NCI-H2081 treated with DMSO at 0.1 percent for 48 hours (cell line): ENCODE measurements at regions not wholly inside any gene's neighbourhood (a gene's known extent, or its start where the extent isn't known, plus 50 kb on each side); places are given as distances from the start of the nearest gene placed in this dataset.
"Not testable (repeated sequence)": the region's sequence is repeated elsewhere in the genome, so short reads cannot be mapped to it uniquely, and the experiment has no call there.

ENCODE experiments used
- DNase-seq: peaks from one replicate; lab custom pipeline; 2025; lab: John Stamatoyannopoulos, UW

DNA sequence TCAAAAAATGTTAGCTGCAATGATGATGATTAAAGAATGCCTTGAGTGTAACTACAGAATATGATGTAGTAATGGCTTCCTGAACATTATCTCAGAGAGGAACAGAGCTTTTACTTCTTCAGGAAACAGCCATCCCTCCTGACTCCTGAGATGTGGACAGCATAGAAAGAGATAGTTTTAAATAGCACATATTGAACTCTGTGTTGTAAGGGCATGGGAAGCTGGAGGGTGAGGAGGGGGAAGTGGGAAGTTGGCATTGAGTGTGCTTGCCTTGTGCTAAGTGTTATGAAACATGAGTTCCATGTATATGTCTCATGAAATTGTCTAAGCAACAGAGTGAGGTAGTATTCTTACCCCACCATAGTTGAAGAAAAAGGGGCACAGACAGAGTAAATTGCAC lies 161.5 kb upstream of the SLC28A3 start:
- DNase-seq, result no peak

DNA sequence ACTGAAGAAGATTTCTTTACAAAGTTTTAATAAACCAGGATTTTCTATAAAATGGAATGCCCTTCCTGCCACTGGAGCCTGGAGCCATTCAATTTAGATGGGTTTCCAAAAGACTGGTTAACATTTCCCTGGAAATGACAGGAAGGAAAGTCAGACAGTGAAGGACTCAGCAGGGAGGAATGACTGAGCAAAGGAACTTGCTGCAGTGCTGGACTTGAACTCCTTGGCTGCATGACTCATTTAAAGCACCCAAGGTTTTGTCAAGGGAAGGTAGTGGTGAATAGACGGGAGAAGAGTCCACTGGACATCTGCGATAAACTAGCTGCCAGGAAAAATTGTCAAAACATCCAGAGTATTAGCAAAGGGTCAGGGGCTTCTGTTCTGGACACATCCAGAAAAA lies 163.8 kb upstream of the SLC28A3 start:
- no peak for DNase-seq

DNA sequence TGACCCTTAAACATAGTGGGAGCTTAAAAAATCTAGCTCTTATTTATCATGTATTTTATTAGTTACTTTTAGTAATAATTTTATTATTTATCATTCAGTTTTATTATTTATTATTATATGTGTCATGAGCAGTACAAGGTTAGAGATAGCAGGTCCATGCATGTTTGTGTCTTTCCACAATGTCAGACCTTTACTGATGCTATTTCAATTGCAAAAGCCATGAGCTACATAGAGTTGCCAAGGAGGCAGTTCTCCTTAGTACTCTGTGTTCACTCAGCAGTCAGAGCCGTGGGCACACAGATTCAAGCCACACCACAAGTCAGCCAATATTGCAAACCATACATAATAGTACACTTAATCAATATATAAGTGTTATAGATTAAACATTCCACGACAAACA lies 157.9 kb upstream of the NTRK2 start:
- no peak for DNase-seq

DNA sequence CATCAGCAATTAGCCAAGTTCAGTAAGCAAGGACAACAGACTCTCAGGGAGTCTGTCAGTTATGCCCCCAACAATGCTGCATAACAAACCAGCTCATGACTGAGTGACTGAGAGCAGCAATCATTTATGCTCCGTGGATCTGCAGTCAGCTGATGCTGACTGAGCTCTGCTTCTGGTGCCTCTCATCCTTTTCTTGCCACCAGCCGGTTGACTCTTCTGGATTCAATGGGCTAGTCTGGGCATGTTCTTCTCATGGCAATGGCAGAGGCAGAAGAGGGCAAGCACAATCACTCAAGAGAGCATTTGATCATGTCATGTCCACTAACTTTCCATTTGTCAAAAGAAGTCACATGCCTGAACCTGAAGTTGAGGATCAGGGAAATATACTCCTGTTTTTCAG lies 157.0 kb upstream of the NTRK2 start:
- no peak for DNase-seq

DNA sequence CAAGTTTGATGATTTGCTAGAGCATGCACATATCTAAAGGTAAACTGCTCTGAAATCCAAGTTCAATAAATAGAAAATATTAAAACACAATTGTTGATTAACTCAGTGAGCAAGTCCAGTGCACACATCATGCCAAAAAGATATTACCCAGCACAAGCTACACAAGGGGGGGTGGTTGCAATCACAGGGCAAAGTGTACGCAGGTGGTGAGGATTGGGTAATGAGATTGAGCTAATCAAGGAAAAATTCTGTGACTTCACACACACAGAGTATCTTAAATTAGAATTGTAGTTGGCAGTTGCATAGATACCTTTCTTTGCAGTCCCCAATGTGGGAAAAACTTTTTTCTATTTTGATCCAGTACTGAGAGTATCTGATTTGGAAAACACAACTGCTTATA lies 156.1 kb upstream of the NTRK2 start:
- DNase-seq, result no peak

DNA sequence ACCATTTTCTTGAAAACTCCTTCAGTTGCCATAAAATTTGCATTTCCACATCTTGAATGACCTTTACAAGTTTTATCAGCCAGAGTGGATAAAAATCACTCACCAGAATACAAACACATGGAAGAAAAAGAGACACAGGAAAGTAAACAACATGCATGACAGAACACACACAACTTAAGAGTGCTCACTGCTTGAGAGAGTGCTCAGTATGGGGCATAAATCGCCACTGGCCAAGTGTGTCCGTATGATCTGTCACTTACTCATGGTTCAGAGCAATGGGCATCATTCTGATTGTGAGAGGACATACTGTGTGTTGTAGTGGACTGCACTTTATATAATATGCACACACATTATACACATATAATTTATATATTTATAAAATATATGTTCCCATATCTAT lies 155.6 kb upstream of the NTRK2 start:
- DNase-seq, result no peak

DNA sequence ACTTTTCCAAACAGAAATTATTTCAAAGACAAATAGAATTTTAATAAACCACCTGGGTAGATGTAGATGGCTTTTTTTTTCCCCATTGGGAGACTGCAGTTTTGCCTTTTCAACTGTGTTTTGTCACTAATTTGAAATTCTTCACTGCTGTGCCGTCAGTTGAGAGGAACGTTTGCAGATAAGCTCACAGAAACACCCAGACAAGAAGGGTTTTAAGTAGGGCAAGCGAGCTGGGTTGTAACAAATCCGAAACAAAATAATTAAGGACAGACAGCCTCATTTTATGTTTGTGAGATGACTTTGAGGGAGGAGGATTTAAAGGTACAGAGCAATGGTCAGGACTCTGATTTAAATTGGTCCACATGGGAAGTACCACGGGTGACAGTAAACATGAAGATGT lies 155.1 kb upstream of the NTRK2 start:
- DNase-seq, result no peak

DNA sequence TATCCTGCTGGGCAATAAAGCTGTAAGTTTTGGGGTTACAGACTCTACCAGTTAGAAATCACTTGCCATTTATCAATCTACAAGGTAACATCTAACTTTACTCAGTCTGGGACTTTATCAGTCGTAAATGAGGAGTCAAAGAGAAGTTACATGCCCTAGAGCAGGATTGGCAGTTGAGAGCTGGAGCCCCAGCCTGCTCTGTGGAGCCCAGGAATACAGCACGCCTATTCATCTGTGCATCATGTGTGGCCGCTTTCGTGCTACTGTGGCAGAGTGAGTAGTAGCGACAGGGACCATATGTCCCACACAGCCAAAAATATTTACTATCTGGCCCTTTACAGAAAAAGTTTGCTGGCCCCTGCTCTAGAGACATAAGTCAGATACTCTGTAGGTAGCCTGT lies 152.5 kb upstream of the NTRK2 start:
- DNase-seq, result no peak

DNA sequence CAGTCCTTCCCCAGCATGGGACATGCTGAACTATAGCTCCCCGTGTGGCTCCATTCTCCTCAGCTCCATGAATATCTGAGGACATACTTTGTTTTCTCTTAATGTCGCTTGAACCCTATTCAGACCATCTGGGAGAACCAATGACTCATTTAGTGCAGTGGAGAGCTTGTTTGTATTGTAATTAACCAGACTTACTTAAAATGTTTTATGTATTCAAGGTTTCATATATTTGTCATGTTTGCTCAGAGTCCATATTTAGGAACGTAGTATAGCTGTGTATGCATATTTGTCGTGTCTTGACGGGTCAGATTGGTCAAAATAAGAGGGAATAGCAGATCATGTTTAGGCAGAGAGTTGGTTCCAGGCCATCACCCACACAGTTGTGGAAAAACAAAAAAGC lies 150.1 kb upstream of the NTRK2 start:
- no peak for DNase-seq

DNA sequence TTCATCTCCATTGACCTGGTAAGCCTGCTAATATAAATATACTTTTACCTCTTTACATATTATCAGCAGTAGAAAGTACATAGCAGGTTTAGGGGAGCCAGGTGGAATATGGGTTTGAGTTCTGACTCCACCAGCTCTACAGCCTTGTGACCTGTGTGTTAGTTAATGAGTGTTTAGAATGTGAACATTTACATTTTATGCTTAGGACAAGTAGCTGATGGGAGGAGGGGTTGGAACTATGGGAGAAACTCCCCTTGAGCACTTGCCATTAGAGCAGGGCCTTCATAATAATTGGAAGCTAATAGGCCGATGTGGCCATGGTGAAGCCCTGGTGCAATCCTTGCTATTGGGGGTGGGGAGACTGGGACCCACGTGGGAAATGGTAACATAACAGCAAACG lies 148.3 kb upstream of the NTRK2 start:
- DNase-seq, result no peak

DNA sequence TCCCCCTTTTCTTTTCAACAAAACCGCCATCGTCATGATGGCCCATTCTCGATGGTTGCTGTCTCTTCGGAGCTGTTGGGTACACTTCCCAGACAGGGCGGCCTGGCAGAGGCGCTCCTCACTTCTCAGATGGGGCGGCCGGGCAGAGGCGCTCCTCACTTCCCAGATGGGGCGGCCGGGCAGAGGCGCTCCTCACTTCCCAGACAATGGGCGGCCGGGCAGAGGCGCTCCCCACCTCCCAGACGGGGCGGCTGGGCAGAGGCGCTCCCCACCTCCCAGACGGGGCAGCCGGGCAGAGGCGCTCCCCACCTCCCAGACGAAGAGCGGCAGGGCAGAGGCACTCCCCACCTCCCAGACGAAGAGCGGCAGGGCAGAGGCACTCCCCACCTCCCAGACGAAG lies 143.3 kb upstream of the NTRK2 start:
- DNase-seq, result not testable (repeated sequence)

DNA sequence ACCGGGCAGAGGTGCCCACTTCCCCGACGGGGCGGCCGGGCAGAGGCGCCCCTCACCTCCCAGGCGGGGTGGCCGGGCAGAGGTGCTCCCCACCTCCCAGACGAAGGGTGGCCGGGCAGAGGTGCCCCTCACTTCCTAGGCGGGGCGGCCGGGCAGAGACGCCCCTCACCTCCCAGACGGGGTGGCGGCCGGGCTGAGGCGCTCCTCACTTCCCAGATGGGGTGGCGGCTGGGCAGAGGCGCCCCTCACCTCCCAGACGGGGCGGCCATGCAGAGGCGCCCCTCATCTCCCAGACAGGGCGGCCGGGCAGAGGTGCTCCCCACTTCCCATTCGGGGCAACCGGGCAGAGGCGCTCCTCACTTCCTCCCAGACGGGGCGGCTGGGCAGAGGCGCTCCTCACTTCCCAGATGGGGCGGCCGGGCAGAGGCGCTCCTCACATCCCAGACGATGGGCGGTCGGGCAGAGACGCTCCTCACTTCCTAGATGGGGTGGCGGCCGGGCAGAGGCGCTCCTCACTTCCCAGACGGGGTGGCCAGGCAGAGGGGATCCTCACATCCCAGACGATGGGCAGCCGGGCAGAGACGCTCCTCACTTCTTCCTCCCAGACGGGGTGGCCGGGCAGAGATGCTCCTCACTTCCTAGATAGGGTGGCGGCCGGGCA lies 142.3 kb upstream of the NTRK2 start:
- not testable (repeated sequence) for DNase-seq

DNA sequence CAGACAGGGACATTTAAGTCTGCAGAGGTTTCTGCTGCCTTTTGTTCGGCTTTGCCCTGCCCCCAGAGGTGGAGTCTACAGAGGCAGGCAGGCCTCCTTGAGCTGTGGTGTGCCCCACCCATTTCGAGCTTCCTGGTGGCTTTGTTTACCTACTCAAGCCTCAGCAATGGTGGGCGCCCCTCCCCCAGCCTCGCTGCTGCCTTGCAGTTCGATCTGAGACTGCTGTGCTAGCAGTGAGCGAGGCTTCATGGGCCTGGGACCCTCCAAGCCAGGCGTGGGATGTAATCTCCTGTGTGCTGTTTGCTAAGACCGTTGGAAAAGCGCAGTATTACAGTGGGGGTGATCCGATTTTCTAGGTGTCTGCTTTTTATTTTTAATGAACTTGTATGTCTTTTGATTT lies 133.6 kb upstream of the NTRK2 start:
- not testable (repeated sequence) for DNase-seq

DNA sequence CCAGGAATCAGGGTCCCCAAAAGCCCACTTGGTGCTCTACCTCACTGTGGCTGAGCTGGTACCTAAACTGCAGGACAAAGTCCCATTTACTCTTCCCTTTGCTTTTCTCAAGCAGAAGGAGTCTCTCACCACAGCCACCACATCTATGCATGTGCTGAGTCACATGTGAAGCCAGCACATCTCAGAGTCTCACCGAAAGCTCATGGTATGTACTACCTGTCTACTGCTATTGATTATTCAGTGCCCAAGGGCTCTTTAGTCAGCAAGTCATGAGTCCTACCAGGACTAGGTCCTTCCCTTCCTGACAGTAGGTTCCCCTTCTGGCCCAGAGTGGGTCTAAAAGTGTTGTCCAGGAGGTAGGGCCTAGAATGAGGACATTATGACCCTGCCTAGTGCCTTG lies 130.7 kb upstream of the NTRK2 start:
- no peak for DNase-seq

DNA sequence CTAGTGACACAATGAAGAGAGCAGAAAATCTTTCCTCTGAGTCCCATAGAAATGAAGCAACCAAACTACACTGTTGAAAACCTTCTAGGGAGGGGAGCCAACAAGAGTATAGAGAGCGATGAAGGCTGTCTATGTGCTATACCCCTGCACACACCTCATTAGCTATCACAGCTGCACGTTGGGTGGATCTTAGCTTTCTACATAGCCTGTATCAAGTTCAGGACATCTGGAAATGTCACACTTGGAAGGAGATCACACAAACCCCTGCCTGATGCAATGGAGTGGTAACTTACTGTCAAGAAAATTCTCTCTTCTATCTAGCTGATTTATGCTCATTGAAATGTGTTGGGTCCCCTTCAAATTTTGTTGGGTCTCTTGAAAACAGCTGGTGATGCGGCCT lies 127.0 kb upstream of the NTRK2 start:
- no peak for DNase-seq

DNA sequence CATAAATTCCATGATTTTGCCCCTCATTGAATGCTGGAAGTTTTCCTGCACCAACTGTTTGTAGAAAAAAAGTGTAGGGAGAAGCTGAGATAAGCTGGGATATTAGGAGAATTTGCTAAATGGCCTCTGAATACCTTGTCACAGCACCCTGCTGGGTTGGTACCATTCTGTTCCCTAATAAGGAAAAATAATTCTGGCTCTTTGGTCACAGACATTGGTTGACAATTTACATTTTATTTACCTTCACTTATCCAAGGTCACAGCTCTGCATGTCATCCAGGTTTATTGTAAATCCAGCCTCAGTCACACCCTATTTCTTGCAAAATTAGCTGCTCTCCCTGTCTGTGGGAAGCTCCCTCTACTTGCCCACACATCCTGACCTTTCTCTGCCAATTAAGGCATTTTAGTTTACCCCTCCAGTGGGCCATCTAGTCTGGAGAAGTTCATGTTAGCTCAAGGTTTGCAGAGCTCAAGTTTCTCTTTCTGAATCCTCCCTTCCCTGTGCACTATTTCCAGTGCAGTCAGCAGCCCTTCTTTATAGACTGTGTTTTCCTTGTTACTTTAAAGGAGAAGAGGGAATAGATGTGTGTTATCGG lies 115.4 kb upstream of the NTRK2 start:
- no peak for DNase-seq

DNA sequence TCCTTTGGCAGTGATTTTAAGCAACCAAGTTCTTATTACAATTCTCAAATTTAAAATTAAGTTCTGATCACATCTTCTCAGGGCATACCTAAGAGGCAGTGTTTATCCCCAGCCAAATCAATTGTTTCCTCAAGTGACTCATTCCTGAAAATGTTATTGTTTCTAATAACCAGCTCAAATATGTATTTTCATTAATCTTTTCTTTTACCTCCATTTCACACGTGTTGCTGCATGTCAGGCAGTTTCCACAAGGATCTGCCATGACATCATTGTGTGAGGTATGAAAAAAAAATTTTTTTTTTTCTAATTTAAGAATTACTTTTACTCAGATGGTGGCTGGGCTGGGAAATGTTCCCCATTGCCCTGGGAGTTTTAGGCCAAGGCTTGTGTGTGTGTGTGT lies 113.0 kb upstream of the NTRK2 start:
- no peak for DNase-seq

DNA sequence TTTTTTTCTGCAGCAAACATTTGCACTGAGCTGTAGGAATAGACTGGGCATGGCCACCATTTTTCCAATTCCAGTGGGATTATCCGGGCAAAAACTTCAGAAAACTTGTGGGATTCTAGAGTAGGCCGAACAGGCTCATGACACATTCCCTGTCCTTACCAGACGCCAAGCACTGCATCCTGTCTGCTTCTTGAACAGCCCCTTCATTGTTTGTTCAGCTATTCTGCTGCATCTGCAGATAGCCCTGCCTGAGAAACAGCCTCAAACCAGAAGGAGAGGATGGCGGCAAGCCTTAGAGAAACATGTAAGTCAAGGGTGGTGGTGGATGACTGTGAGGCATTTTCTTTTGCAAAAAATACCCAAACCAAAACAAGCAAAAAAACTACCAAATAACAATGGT lies 111.8 kb upstream of the NTRK2 start:
- no peak for DNase-seq

DNA sequence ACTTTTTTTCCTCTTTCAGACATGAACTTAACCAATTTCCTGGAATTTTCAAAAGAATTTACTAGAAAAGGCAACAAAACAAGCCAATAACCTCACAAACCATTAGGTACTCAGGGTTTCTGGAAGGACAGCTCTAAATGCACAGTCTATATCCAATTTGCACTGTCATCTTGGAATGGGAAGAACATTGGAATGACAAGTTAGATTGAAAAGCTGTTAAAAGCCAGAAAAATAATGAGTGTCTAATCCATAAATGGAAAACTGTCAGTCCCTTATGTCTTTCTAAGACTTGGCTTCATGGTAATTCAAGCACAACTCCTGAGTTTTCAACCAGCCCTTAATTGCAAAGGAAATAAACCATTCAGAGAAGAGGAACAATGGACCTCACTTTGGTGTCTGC lies 105.8 kb upstream of the NTRK2 start:
- no peak for DNase-seq

DNA sequence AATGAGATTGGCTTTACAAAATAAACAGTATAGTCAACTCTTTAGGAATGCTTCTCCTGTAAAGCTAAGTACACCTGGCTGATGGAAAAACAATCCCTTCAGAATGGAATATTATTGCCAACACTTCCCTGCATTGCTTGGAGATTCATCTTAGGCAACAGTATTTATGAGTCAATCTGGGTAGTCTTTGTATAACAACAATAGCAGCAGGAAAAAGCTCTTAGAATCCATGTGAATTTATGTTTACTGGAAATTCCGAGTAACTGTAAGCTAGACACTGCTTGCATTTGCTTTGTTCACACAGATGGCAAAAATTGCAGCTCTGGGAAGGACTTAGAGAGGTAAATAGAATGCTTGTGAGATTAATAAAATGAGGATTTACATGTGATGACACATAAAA lies 101.7 kb upstream of the NTRK2 start:
- no peak for DNase-seq

DNA sequence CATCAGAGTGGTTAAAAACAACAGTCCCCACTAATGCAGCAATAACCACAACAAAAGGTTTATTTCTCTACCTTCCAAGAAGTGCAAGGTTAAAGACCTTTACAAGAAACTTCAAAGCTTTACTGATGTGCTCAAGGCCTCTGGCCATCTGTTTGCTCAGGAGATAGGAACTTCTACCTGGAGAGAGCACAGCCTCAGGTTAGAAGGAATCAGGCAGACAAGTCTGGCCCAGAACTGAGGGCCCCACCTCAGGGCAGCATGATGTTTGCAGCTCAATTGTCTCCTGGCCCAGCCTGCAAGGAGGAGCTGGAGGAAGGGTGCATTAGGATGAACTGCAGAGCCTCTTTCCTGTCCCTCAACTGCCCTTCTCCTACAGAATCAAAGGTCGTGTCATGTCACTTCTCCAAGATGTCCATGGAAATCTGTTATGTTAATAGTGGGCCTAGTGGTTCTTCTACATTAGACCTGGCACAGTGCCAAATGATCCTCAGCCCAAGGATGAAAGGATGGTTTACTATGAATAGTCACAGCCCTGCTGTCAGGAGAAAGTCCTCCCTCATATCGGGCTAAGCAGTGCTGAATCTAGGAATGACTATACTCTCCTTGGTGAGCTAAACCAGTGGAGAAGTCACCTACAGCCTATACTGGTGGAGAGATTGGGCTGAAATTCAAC lies 98.9 kb upstream of the NTRK2 start:
- no peak for DNase-seq

DNA sequence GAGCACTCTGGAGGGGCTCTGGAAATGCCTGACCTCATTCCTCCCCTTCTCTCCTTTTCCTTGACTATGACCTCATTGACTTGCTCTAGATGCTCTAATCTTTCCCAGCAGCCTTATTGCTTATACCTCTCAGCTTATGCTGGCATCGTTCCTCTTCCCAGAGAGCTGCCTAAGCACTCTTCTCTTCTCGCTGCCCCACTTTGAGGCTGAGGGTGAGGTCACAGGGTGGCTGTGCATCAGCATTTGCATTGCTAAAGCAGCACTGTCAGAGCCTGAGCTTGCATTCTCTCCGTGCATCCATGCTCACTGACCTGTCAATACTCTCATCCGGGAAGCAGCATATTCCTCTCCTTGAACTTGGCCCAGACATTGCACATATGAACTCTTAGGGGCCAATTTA lies 96.4 kb upstream of the NTRK2 start:
- DNase-seq, result no peak

DNA sequence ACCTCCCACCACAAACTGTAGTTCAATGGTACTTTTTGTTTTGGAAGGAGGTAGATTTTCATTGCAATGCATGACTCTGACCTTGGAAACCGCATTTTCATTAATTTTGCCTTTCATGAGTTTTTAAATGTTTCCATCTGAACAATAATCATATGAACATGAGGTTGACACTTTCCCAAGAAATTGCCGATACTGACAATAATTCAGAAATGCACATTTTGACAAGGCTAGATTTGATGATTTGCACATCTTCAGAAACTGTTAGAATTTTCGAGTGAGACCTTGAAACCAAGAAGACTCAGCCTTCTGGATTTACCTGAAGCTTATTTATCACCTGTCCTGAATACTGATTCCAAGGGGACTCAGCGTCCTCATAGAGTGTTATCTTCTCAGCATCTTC lies 93.8 kb upstream of the NTRK2 start:
- no peak for DNase-seq

DNA sequence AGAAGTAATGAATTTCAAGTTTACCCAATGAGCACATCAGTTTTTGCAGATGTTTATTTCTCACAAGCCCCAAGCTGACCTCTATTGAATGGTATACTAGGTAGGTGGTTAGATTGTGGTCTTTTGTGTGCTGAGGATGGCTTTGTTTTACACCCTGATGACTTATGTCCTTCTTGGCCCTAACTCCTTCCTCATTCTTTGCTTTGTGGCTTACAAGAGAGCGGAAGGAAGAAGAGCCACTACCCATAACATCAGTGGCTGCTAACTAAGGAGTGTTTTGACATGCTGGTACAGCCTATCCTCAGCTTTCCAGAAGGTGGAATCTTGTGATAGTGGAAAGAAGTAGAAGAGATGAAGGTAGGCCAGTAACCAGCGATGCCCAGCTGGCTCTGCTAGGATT lies 85.7 kb upstream of the NTRK2 start:
- no peak for DNase-seq
